Sciatic nerve (tissue), 2 donors: ENCODE measurements at regions not wholly inside any gene's neighbourhood (a gene's known extent, or its start where the extent isn't known, plus 50 kb on each side); places are given as distances from the start of the nearest gene placed in this dataset.
"Not testable (repeated sequence)": the region's sequence is repeated elsewhere in the genome, so short reads cannot be mapped to it uniquely, and the experiment has no call there.

Experiments used
- ATAC-seq: fragments of 200-7000 bp; cut with Tn5 transposase; one replicate; pipeline ENCODE4 v1.9.1; 2020; ENCODE audit warnings: mild to moderate bottlenecking, moderate library complexity
- DNase-seq: peaks from one replicate; pipeline ENCODE4 v3.0.0-alpha.2; 2020; ENCODE audit warnings: low spot score
- intact Hi-C: fragments of 100-400 bp; cut with DNase I; formaldehyde crosslinking; loops from one replicate; pipeline ENCODE4 v1.14.2; 2022
- donor health status: DM: no; HTN: no; CAD: no.
- donor health status: DM: no; HTN: no; CAD: no.

DNA sequence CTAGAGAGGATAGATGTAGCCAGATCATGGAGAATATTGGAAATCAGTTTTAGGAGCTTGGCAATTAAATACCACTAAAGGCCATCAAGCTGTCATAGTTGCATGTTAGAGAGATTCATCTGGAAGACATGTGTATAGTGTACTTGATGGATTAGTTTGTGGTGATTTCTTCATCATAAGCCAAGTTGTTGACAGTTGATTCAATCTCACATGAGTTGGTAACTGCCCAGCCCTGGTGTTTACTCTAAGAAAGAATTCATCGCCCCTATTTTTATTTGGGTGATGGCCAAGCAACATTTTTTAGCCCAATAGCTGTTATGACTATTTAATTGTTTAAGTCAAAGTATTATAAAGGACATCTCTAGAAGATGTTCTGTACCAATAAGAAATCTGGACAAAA, 737.6 kb downstream of the PLA2G4A start:
- intact Hi-C loops, result no loop called here
- no peak for DNase-seq
- no peak for ATAC-seq

DNA sequence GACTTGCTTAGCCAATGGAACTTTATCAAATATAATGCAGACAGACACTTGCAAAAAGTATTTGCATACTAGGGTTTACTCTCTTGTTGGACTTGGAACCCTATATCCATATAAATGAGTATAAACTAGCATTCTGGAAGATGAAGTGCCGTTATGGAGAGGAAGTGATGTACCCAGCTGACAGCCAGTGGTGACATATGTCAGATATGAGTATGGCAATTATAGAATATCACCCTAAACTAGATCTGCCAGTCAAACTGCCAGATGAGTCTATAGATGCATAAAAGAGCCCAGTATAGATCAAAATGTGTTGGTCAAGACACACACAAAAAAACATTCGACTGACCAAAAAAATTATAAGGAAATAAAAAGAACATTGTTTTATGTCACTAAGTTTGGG, 739.3 kb downstream of the PLA2G4A start:
- DNase-seq (no peak), ATAC-seq (no peak)
- intact Hi-C loops, result no loop called here

DNA sequence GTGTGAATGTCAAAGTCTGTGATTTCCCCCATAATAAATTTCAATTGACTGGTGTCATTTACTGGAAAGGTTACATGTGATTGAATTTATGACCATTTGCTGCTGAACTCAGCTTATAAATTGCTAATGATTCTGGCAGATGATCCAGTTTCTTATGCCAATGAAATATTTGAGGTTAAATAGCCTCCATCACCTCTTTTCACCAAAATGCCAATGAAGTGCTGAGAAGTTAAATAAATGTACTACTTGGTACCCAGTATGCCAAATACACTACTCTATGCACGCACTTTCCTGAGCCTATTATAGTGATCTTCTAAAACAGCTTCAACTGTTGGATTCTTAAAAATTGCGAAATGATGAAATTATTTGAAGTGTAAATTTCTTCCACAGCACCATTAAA, 741.4 kb downstream of the PLA2G4A start:
- ATAC-seq, result no peak
- no peak for DNase-seq
- intact Hi-C loops, result no loop called here

DNA sequence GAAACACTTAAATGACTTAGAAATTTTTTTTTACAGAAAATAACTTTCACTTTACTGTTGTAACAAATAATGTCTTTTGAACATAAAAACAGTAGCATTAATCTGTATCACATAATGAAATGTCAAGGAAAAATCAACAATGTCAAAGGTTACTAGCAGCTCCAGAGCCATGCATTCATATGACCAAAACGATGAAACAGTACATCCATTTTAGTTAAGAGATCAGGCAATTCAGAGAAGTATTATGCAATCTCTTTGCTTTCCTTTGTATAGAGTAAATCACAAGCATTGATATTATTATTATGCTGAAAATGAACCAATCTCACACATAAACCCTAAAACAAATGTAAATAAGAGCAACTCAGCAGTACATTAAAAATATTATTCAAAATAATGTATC, 748.9 kb downstream of the PLA2G4A start:
- intact Hi-C loops, result no loop called here
- no peak for DNase-seq
- ATAC-seq, result no peak

DNA sequence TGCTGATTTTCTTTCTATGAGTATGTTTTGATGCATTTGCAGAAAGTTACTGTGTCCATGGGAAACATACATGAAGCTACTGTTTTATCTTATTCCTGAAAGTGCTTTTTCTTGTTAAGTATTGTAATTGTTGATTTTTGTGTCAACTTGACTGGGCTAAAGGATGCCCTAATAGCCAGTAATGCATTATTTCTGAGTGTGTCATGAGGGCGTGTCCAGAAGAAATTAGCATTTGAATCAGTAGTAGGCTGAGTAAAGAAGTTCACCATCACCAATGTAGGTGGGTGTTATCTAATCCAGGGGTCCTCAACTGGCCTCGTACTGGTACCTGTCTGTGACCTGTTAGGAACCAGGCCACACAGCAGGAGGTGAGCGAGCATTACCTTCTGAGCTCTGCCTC, 760.2 kb downstream of the PLA2G4A start:
- ATAC-seq (no peak), DNase-seq (no peak)
- intact Hi-C loops, result no loop called here

DNA sequence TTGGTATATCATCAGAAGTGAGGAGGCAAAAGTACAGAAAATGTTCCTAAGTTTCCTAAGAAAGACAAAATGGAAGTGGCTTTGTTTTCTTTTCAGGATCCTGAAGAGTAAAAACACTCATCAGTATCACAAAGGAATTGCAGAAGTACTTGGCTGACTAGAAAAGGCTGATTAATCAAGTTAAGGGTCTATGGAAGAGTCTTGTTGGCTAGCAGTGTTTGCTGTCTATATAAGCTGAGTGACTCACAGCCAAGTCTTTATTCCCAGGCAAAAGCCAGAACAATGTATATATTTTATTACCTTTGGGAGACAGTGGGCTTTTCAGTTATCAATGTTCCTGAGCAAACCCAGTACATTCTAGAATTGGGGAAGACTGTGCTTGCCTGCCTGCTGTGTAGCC, 777.0 kb downstream of the PLA2G4A start:
- DNase-seq (no peak), ATAC-seq (no peak)
- intact Hi-C loops, result no loop called here

DNA sequence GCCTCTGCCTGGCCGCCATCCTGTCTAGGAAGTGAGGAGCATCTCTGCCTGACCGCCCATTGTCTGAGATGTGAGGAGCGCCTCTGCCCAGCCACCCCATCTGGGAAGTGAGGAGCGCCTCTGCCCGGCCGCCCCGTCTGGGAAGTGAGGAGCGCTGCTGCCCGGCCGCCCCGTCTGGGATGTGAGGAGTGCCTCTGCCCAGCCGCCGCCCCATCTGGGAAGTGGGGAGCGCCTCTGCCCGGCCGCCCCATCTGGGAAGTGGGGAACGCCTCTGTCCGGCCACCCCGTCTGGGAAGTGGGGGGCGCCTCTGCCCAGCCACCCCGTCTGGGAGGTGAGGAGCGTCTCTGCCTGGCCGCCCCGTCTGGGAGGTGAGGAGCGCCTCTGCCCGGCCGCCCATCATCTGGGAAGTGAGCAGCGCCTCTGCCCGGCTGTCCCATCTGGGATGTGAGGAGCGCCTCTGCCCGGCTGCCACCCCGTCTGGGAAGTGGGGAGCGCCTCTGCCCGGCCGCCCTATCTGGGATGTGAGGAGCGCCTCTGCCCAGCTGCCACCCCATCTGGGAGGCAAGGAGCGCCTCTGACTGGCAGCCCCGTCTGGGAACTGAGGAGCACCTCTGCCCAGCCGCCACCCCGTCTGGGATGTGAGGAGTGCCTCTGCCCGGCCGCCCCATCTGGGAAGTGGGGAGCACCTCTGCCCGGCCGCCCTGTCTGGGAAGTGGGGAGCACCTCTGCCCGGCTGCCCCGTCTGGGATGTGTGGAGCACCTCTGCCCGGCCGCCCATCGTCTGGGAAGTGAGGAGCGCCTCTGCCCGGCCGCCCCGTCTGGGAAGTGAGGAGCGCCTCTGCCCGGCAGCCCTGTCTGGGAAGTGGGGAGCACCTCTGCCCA, 787.3 kb downstream of the PLA2G4A start:
- DNase-seq, ATAC-seq, intact Hi-C loops: not testable (repeated sequence)

DNA sequence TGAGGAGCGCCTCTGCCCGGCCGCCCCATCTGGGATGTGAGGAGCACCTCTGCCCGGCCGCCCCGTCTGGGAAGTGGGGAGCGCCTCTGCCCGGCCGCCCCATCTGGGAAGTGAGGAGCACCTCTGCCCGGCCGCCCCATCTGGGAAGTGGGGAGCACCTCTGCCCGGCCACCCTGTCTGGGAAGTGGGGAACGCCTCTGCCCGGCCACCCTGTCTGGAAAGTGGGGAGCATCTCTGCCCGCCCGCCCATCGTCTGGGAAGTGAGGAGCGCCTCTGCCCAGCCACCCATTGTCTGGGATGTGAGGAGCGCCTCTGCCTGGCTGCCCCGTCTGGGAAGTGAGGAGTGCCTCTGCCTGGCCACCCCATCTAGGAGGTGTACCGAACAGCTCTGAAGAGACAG, 788.1 kb downstream of the PLA2G4A start:
- intact Hi-C loops, DNase-seq, ATAC-seq: not testable (repeated sequence)

DNA sequence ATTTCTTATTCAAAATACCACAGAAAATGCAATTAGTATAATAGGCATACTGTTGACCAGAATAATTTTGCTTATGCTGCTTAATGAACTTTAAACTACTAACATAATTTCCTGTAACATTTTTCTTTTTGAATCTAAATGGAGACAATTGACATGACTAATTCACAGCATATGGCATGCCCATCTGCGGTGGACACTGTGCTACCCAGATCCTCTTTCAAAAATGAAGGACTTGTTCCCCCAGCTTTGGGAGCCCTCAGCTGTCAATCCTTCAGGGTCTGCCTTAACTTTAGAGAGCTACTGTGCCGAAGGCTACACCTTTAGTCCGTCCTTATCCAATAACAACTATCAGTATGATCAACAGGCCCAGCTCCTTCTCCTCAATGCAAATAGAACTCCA, 789.0 kb downstream of the PLA2G4A start:
- intact Hi-C loops, result no loop called here
- DNase-seq (no peak), ATAC-seq (no peak)

DNA sequence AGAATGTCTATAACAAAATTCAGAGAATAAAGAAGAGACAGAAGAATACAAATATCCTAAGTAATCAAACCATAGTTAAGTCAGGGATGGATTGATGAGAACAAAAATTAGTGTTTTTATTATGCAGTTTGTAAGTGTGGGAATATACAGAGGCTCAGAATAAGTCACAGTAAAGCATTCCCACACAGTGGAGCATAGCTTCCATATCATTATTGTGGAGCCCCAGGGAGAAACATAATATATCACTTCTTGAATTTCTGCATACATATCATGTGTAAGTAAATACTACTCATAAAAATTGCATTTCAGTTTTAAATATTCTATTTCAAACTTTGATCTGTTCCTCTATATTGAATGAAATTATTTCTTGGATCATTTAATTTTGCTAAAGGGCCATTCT, 790.4 kb downstream of the PLA2G4A start:
- DNase-seq, result no peak
- no peak for ATAC-seq
- intact Hi-C loops, result no loop called here

DNA sequence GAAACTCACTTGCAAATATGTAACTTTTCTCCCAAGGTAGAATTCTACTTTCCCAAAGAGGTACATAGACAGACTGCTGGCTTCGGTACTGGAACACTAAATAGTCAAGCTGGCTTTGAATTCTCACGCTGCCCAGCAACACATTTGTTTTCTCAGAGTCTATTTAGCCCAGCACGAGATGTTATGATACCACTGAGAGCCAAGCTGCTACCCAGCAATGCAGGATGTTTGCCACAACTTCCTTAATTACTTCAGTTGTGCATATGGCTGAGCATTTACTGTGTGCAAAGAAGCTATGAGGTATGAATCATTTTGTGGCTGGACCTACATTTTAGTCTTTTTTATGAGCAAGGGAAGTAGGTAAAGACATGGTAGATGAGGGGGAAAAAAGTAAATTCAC, 793.2 kb downstream of the PLA2G4A start:
- no peak for DNase-seq
- intact Hi-C loops, result no loop called here
- no peak for ATAC-seq

DNA sequence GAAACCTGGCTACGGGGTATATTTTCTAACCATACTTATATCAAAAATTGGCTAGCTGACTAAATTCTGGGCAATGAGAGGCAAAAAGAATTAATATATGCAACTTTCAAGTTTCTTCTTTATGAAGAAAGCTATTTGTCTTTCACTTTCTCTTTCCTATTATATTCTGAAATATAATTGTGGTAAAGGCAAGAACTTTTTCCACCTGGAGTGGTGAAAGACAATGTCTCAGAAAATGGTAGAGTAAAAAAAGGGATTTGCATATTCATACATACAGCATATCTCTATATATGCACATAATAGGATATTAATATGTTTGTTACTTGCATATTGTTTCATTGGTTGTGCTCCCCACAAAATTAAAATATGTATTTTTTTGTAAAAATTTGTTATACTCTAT, 793.8 kb downstream of the PLA2G4A start:
- DNase-seq (no peak), ATAC-seq (no peak)
- intact Hi-C loops, result no loop called here

DNA sequence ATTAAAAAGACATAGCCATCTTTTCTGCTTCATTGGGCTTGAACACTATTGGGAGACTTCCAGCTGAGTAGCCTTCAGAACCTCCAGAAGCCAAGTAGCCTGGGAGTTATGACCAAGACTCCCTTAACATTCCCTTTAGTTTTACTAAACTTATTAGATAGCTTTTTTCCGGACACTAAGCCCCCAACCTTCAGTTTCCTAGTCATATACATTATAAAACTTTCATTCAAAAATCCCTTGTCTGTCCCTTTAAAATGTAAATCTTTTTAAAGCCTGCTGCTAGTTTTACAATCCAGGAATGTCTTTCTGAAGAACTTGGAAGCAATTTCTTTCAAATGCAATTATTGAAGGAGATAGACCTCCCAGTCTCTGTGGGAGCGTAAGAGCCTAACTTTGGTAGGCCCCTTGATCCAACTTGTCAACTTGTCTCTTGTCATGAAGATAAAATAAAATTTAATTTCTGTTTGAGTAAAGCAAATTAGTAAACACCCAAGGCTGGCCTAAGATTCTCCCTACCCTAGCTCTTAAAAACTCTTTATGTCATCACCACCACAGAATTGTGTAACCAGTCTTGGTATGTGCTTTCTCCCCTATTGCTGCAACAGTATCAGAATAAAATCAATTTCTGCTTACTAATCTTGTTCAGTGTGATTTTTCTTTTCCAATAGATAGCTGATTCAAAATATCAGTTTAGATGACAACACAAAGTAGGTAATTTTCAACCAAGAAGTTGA, 796.2 kb downstream of the PLA2G4A start:
- intact Hi-C loops, result no loop called here
- ATAC-seq (no peak), DNase-seq (no peak)

DNA sequence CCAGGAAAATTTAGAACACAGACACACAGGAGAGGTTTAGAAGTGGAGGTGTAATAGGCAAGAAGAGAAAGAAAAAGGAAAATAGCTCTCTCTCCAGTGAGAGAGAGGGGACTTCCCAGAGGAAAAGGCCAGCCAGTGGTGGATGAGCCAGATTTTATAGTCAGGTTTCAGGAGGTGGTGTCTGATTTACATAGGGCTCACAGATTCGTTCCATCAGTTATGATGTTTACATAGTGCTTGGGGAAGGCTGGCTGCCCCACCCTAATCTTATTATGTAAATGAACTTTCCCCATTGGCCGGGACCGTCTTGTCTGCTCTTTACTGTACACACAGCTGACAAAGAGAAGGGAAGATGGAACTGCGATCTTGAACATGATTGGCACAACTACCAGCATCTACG, 797.3 kb downstream of the PLA2G4A start:
- intact Hi-C loops, result no loop called here
- ATAC-seq (no peak), DNase-seq (no peak)

DNA sequence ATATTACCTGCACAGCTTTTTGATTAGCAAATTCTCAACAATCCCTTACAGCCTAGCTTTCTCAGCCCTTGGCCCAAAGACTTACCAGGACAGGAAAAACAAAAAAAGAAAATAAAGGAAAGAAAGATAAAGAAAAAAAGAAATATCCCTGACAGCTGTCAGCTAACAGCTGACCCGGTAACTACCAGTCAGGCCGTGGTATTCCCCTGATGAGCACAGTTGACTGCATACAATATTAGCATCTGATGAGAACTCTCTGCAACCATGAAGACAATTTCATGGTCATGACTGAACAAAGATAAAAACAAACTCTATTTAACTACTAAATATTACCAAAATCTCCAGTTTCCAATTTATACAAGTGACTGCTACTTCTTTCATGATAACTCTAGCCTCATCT, 798.8 kb downstream of the PLA2G4A start:
- intact Hi-C loops, result no loop called here
- DNase-seq (no peak), ATAC-seq (no peak)

DNA sequence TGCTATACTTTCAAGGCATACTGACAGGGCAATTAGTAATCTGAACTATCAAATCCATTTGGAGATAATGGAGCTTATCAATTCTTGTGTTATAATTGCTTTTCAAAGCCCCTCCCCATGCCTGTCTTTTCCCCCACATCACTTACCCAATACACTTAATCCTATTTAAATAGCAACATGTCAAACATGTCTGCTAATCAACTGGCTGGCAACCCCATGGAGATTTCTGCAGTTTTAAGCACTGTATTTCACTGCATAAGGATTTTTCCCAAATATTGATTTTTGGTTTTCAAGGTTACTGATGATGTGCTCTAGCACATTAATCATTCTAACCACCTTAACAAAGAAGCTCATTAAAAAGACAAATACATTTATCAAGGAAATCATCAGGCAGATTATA, 800.3 kb downstream of the PLA2G4A start:
- intact Hi-C loops, result no loop called here
- ATAC-seq, result no peak
- DNase-seq, result no peak

DNA sequence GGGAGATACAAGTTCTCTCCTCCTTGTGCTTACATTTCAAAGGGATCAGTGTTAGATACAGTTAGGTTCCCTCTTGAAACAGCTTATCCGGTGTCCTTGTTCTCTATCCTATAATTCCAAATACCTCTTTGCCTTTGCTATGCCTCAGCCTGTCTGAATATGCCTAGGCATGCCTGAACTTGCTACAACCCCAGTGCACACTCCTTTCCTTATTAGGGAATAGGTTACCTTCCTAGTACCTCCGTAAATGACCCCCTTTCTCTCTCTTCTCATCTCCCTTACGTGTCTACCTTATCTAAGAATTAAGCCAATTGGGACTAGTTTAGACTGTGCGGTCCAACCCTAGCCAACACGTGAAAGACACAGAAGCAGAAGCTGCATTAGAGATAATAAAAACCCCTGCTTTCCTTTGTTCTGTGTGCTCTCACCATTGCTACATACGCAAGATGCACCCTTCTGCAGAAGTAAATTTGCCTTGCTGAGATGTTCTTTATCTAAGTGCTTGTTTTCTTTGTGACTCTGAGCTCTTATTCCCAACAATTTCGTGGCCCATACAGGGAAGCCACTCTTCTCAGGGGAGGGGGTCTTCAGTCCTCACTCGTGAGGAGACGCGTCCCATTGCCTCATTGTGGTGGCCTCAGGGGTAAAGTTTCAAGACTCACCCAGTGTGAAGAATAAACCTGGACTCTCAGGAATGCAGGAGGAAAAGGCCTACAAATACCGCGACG, 802.1 kb downstream of the PLA2G4A start:
- ATAC-seq (no peak), DNase-seq (no peak)
- intact Hi-C loops, result no loop called here

DNA sequence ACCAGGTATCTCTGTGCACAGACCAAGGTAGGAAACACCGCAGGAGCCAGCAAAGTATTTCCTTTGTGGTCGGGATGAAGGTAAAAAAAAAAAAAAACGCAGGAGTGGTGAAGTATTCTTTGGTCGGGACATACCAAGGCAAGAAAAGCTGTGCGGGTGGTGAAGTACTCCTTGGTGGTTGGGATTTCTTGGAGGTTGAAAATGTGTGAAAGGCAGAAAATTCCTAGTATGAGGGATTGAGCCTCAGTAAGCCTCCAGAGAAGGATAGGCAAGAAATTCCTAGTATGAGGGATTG, 802.6 kb downstream of the PLA2G4A start:
- DNase-seq, result no peak
- ATAC-seq, result no peak
- intact Hi-C loops, result no loop called here

DNA sequence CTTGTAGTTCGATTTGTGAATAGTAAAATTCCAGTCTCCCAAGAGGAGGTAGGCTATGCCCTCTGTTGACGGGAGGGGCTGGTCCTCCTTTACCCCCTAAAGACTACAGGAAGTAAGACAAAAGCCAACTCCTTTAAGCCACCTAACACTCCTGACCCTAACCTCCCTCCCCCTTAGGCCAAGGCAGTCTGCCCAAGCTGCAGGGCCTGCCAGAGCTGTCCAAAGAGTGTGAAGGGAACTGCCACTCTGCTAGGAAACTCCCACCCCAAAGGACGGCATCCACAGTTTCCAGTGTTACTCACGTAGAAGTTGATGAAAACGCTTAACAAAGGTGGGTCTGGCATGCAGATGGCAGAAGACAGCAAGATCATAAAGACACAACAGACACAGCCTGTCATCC, 803.2 kb downstream of the PLA2G4A start:
- DNase-seq (no peak), ATAC-seq (no peak)
- intact Hi-C loops, result no loop called here

DNA sequence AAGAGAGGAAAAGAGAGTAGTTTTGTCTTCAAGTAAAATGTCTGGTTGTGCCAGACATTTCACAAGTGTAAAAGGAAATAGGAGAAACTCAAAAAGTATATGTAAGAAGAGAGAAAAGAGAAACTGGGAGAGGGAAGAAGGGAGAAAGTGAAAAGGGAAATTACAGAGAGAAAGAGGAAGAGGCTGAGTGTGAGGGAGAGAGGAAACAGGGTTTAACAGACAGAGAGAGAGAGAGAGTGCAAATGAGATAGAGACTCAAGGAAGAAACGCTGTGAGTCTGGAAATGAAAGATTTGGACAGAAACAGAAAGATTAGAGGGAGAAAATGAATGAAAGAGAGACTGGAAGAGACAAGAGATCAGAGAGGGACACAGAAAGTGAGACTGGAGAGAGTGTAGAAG, 806.2 kb downstream of the PLA2G4A start:
- no peak for ATAC-seq
- no peak for DNase-seq
- intact Hi-C loops, result no loop called here
